Trophoblast cell (in vitro differentiated cells and primary cell): ENCODE measurements at regions not wholly inside any gene's neighbourhood (a gene's known extent, or its start where the extent isn't known, plus 50 kb on each side); places are given as distances from the start of the nearest gene placed in this dataset.

Experiments
- DNase-seq, 2 donors: peaks; one replicate each; pipeline ENCODE4 v3.0.0-alpha.2; 2016
- H2AFZ ChIP-seq: 2 replicates; pipeline ENCODE4 v1.6.1; 2013; ENCODE audit warnings: low read length, moderate library complexity, mild to moderate bottlenecking; ENCODE audit not compliant: insufficient read depth, poor library complexity
- H2AK5ac ChIP-seq: 2 replicates; pipeline ENCODE4 v1.6.1; 2013; ENCODE audit warnings: mild to moderate bottlenecking, low read length
- H2BK120ac ChIP-seq: 2 replicates; pipeline ENCODE4 v1.6.1; 2013; ENCODE audit warnings: low read length, mild to moderate bottlenecking, moderate library complexity; ENCODE audit not compliant: insufficient read depth, poor library complexity
- H2BK12ac ChIP-seq: 2 replicates; pipeline ENCODE4 v1.6.1; 2013; ENCODE audit warnings: mild to moderate bottlenecking, low read length, moderate library complexity
- H2BK5ac ChIP-seq: 2 replicates; pipeline ENCODE4 v1.6.1; 2013; ENCODE audit warnings: low read length, low read depth, moderate library complexity, mild to moderate bottlenecking; ENCODE audit not compliant: poor library complexity
- H3K14ac ChIP-seq: 2 replicates; pipeline ENCODE4 v1.6.1; 2013; ENCODE audit warnings: mild to moderate bottlenecking, low read length
- H3K18ac ChIP-seq: 2 replicates; pipeline ENCODE4 v1.6.1; 2013; ENCODE audit warnings: mild to moderate bottlenecking, low read length
- H3K23ac ChIP-seq: 2 replicates; pipeline ENCODE4 v1.6.1; 2013; ENCODE audit warnings: low read length
- H3K27ac ChIP-seq: 2 replicates; pipeline ENCODE4 v1.5.1; 2013; ENCODE audit warnings: low read depth, mild to moderate bottlenecking, inconsistent platforms, low read length, moderate library complexity
- H3K27me3 ChIP-seq: 2 replicates; pipeline ENCODE4 v1.6.1; 2013; ENCODE audit warnings: inconsistent platforms, mild to moderate bottlenecking, low read length, moderate library complexity; ENCODE audit not compliant: insufficient read depth
- H3K36me3 ChIP-seq, 2 experiments: 1 replicate in 1 of 2; 2 replicates in 1 of 2; pipeline ENCODE4 v1.6.1; 2013; ENCODE audit warnings: low read length in 2 of 2, mild to moderate bottlenecking in 2 of 2, moderate library complexity in 1 of 2; ENCODE audit not compliant: insufficient read depth in 2 of 2, control insufficient read depth in 1 of 2
- H3K4ac ChIP-seq: 2 replicates; pipeline ENCODE4 v1.6.1; 2013; ENCODE audit warnings: low read depth, mild to moderate bottlenecking, low read length, moderate library complexity
- H3K4me1 ChIP-seq, 2 experiments: 1 replicate in 1 of 2; 2 replicates in 1 of 2; pipeline ENCODE4 v1.6.1; 2013; ENCODE audit warnings: low read length in 2 of 2, mild to moderate bottlenecking in 2 of 2, moderate library complexity in 1 of 2; ENCODE audit not compliant: insufficient read depth in 2 of 2, control insufficient read depth in 1 of 2
- H3K4me2 ChIP-seq: 2 replicates; pipeline ENCODE4 v1.6.1; 2013; ENCODE audit warnings: inconsistent platforms, mild to moderate bottlenecking, low read length, moderate library complexity
- H3K4me3 ChIP-seq: 2 replicates; pipeline ENCODE4 v1.5.1; 2013; ENCODE audit warnings: mild to moderate bottlenecking, low read depth, low read length, inconsistent platforms
- H3K79me1 ChIP-seq: one replicate; pipeline ENCODE4 v1.6.1; 2013; ENCODE audit warnings: low read length
- H3K79me2 ChIP-seq: 2 replicates; pipeline ENCODE4 v1.6.1; 2013; ENCODE audit warnings: low read length, mild to moderate bottlenecking; ENCODE audit not compliant: control insufficient read depth, insufficient read depth, poor library complexity
- H3K9ac ChIP-seq: 2 replicates; pipeline ENCODE4 v1.6.1; 2013; ENCODE audit warnings: mild to moderate bottlenecking, low read length
- H3K9me3 ChIP-seq: 2 replicates; pipeline ENCODE4 v1.6.1; 2013; ENCODE audit warnings: low read depth, mild to moderate bottlenecking, control low read depth, inconsistent platforms, low read length; ENCODE audit not compliant: insufficient read depth
- H4K12ac ChIP-seq: 2 replicates; pipeline ENCODE4 v1.6.1; 2013; ENCODE audit warnings: low read depth, mild to moderate bottlenecking, low read length, moderate library complexity
- H4K8ac ChIP-seq: 2 replicates; pipeline ENCODE4 v1.6.1; 2013; ENCODE audit warnings: low read depth, mild to moderate bottlenecking, low read length, moderate library complexity
- H4K91ac ChIP-seq: one replicate; pipeline ENCODE4 v1.6.1; 2013; ENCODE audit warnings: low read depth, mild to moderate bottlenecking, low read length, moderate library complexity
- WGBS: extraction: QIAGEN DNeasy Blood & Tissue Kit; methylation state at CpG from one replicate; pipeline ENCODE4 v1.1.7; 2013; ENCODE audit warnings: missing lambda C conversion rate; ENCODE audit not compliant: insufficient read length, insufficient coverage; ENCODE audit errors: extremely low coverage; 5-methylcytosine and 5-hydroxymethylcytosine counted together

GRCh38 chr6:156659822-156660198 lies 117.4 kb upstream of the ARID1B start:
- Histone ChIP-seq H4K8ac (no peak overlapping the region), H2BK5ac (no peak overlapping the region), H2BK12ac (no peak overlapping the region), H2AK5ac (no peak overlapping the region), H3K18ac (no peak overlapping the region), H2AFZ (no peak overlapping the region), H3K9ac (no peak overlapping the region), H3K36me3 (no peaks in the 10 kb centered on the region), H3K27ac (no peak overlapping the region), H4K91ac (no peak overlapping the region), H3K4me3 (no peak overlapping the region), H3K79me2 (no peaks in the 10 kb centered on the region), H3K4me2 (no peak overlapping the region), H3K27me3 (no peaks in the 10 kb centered on the region), H2BK120ac (no peak overlapping the region), H3K4me1 (no peaks in the 10 kb centered on the region), H3K79me1 (no peaks in the 10 kb centered on the region), H3K23ac (no peak overlapping the region), H3K14ac (no peak overlapping the region), H3K4ac (no peak overlapping the region), H3K9me3 (no peaks in the 10 kb centered on the region), H4K12ac (no peak overlapping the region)
- no CpG with 5 or more reads among the region's 2 CpGs for WGBS
- DNase-seq: no peak

DNA sequence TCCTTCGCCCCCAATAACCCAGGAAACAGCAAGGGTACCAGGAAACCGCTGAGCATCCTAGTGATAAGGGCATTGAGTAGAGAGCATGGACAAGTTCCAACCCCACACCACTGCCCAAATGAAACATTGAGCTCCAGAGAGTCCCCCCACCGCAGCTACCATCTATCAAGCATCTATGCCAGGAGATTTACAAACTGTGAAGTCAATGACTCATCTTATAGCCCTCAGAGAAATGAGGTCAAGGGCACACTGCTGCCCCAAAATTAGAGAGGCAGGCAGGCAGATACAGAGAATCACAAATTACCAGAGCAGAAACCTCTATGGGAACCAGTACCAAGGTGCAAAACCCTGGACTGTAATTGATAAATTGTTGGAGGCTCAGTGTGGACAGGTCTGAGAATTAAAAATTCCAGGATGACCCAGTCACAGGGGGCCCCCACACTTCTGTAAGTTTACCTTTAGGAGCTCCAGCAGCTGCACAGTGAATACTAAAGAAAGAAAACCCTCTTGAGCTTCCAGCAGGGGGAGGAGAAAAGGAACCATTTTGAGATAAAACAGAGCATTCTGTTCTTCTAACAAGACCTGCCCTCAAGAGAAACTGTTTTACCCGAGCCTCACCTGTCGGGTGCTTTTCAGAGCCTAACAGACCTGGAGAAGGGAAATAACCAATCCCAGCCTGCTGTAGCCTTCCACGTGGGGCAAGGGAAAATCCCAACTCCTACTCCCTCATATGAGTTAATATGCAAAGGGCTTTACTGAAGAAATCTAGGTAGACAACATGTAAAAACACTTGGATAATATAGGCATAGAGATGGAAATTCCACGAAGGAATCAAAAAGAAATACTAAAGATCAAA lies 118.0 kb upstream of the ARID1B start:
- Histone ChIP-seq H3K4me3 (no peak overlapping the region), H2AFZ (no peak overlapping the region), H3K27ac (no peak overlapping the region), H3K4me2 (no peak overlapping the region), H2AK5ac (no peak overlapping the region), H3K23ac (no peak overlapping the region), H3K79me1 (no peaks in the 10 kb centered on the region), H4K91ac (no peak overlapping the region), H3K18ac (no peak overlapping the region), H3K9ac (no peak overlapping the region), H3K36me3 (no peaks in the 10 kb centered on the region), H3K4me1 (no peaks in the 10 kb centered on the region), H3K4ac (no peak overlapping the region), H2BK5ac (no peak overlapping the region), H2BK120ac (no peak overlapping the region), H3K27me3 (no peaks in the 10 kb centered on the region), H3K9me3 (no peaks in the 10 kb centered on the region), H4K12ac (no peak overlapping the region), H3K79me2 (no peaks in the 10 kb centered on the region), H2BK12ac (no peak overlapping the region), H4K8ac (no peak overlapping the region), H3K14ac (no peak overlapping the region)
- no peak for DNase-seq
- no CpG with 5 or more reads among the region's 7 CpGs for WGBS

- no peak overlapping the region for H4K91ac ChIP-seq
- H3K18ac ChIP-seq: no peak overlapping the region
- no peak overlapping the region for H3K14ac ChIP-seq
- no peaks in the 10 kb centered on the region for H3K79me2 ChIP-seq
- no peak overlapping the region for H2BK5ac ChIP-seq
- no peaks in the 10 kb centered on the region for H3K4me1 ChIP-seq
- no peak overlapping the region for H4K12ac ChIP-seq
- H2BK120ac ChIP-seq: no peak overlapping the region
- no peaks in the 10 kb centered on the region for H3K27me3 ChIP-seq
- WGBS: no CpG with 5 or more reads among the region's 12 CpGs
- H3K4me3 ChIP-seq: no peak overlapping the region
- no peak overlapping the region for H2AFZ ChIP-seq
- H3K4me2 ChIP-seq: no peak overlapping the region
- H3K9me3 ChIP-seq: no peaks in the 10 kb centered on the region
- no peak overlapping the region for H3K27ac ChIP-seq
- H3K36me3 ChIP-seq: no peaks in the 10 kb centered on the region
- no peak overlapping the region for H2AK5ac ChIP-seq
- H4K8ac ChIP-seq: no peak overlapping the region
- H3K9ac ChIP-seq: no peak overlapping the region
- H3K23ac ChIP-seq: no peak overlapping the region
- no peak for DNase-seq
- H2BK12ac ChIP-seq: no peak overlapping the region
- no peak overlapping the region for H3K4ac ChIP-seq
- H3K79me1 ChIP-seq: no peaks in the 10 kb centered on the region
Measured at GRCh38 chr6:156658186-156658965, 118.8 kb upstream of the ARID1B start.

GRCh38 chr6:156657296-156657695 lies 119.9 kb upstream of the ARID1B start:
- H3K79me1 ChIP-seq: no peaks in the 10 kb centered on the region
- H2AFZ ChIP-seq: no peak overlapping the region
- H3K27me3 ChIP-seq: no peaks in the 10 kb centered on the region
- no peak overlapping the region for H3K27ac ChIP-seq
- H2BK5ac ChIP-seq: no peak overlapping the region
- H3K4me1 ChIP-seq: no peaks in the 10 kb centered on the region
- no peak overlapping the region for H2BK12ac ChIP-seq
- no peak overlapping the region for H2AK5ac ChIP-seq
- no peak overlapping the region for H3K14ac ChIP-seq
- H3K9ac ChIP-seq: no peak overlapping the region
- H4K8ac ChIP-seq: no peak overlapping the region
- WGBS: no CpG with 5 or more reads among the region's 5 CpGs
- H3K4ac ChIP-seq: no peak overlapping the region
- H3K4me2 ChIP-seq: no peak overlapping the region
- no peak overlapping the region for H3K4me3 ChIP-seq
- H3K79me2 ChIP-seq: no peaks in the 10 kb centered on the region
- H4K91ac ChIP-seq: no peak overlapping the region
- H3K18ac ChIP-seq: no peak overlapping the region
- H3K36me3 ChIP-seq: no peaks in the 10 kb centered on the region
- H2BK120ac ChIP-seq: no peak overlapping the region
- no peak overlapping the region for H3K23ac ChIP-seq
- no peak overlapping the region for H4K12ac ChIP-seq
- DNase-seq: no peak
- no peaks in the 10 kb centered on the region for H3K9me3 ChIP-seq
